Mesodermal cell (in vitro differentiated cells): ENCODE measurements at regions not wholly inside any gene's neighbourhood (a gene's known extent, or its start where the extent isn't known, plus 50 kb on each side); places are given as distances from the start of the nearest gene placed in this dataset.

Source experiments
- H3K27ac ChIP-seq: 2 replicates; pipeline ENCODE4 v1.7.0; 2013; ENCODE audit warnings: mild to moderate bottlenecking, low read depth, low read length, moderate library complexity; ENCODE audit not compliant: severe bottlenecking
- H3K36me3 ChIP-seq: 2 replicates; pipeline ENCODE4 v1.7.1; 2013; ENCODE audit warnings: mild to moderate bottlenecking, low read length, moderate library complexity; ENCODE audit not compliant: control insufficient read depth, insufficient read depth
- H3K4me1 ChIP-seq: one replicate; pipeline ENCODE4 v1.7.1; 2013; ENCODE audit warnings: mild to moderate bottlenecking, low read length; ENCODE audit not compliant: insufficient read depth, control insufficient read depth, poor library complexity, severe bottlenecking
- H3K4me3 ChIP-seq: 2 replicates; pipeline ENCODE4 v1.7.0; 2013; ENCODE audit warnings: low read length, control low read depth, mild to moderate bottlenecking; ENCODE audit not compliant: insufficient read depth, poor library complexity, severe bottlenecking; ENCODE audit errors: extremely low read depth
- H3K9me3 ChIP-seq: 2 replicates; pipeline ENCODE4 v1.7.1; 2013; ENCODE audit warnings: mild to moderate bottlenecking, low read length, moderate library complexity; ENCODE audit not compliant: control insufficient read depth
- WGBS, 2 experiments: methylation state at CpG; one replicate each; pipeline ENCODE4 v1.1.5; 2013; ENCODE audit warnings: missing lambda C conversion rate in 2 of 2; ENCODE audit not compliant: insufficient coverage in 2 of 2; 5-methylcytosine and 5-hydroxymethylcytosine counted together

- no CpG with 5 or more reads among the region's 1 CpG for WGBS, 2 experiments
- Histone ChIP-seq H3K36me3 (no peaks in the 10 kb centered on the region), H3K4me3 (no peak overlapping the region), H3K9me3 (peaks cover 10% of the 10 kb centered on the region), H3K27ac (no peak overlapping the region), H3K4me1 (no peaks in the 10 kb centered on the region)
Measured at GRCh38 chr10:28137907-28138880, 139.3 kb upstream of the ODAD2 start.

DNA sequence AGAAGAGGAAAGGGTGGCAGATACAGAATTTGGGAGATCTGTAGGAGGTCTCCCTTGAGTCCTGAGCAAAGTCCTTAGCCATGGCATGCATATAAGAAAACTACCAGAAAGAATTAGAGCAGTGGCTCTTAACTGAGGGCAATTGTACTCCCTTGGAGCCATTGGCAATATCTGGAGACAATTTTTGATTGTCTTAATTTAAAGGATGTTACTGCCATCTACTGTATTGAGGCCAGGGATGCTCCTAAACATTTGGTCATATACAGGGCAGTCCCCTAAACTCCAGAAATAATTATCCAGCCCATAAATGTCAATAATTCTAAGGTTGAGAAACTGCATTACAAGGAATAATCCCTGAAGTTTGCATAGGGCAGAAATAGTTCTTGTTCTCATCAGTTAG lies 136.4 kb upstream of the ODAD2 start:
- H3K4me1 ChIP-seq: no peaks in the 10 kb centered on the region
- H3K27ac ChIP-seq: no peak overlapping the region
- H3K4me3 ChIP-seq: no peak overlapping the region
- H3K9me3 ChIP-seq: peaks cover 15% of the 10 kb centered on the region
- no peaks in the 10 kb centered on the region for H3K36me3 ChIP-seq

DNA sequence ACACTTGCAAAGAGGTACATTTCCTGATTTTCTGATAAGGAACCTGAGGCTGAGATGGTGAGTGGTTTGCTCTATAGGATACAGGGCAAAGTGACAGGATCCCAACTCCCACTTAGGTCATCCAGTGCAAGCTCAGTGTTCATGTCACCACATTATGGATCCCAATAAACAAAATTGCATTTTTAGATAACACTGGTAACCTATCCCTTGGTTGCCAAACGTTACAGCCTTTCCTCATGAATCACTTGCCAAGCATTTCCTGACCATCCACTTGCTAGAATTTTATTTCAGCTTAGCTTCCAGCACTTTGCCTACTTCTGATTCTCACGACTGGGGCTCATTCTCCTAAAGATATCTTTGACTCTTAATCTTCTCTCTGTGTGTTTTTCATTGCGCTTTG lies 131.4 kb upstream of the ODAD2 start:
- no peak overlapping the region for H3K4me3 ChIP-seq
- WGBS, 2 experiments: 62 to 70% methylated on average over 2 to 3 of the region's 3 CpGs
- no peak overlapping the region for H3K27ac ChIP-seq
- peaks cover 7% of the 10 kb centered on the region for H3K9me3 ChIP-seq
- no peaks in the 10 kb centered on the region for H3K4me1 ChIP-seq
- no peaks in the 10 kb centered on the region for H3K36me3 ChIP-seq

DNA sequence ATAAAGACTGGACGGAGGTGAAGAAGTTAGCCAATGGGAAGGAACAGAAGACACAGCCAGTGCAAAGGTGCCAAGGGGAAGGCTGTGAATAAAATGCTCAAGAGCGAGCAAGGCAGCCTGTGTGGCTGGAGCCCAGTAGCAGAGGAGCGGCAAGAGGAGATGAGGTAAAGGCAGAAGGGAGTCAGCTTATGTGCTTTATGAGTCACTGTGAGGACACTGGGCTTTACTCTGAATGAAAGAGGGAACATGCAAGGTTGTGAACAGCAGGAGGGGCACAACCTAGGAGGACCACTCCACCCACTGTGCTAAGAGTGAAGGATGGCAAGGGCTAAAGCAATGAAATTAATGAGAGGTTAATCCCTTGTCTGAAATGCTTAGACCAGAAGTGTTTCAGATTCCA lies 129.0 kb upstream of the ODAD2 start:
- Histone ChIP-seq H3K36me3 (no peaks in the 10 kb centered on the region), H3K4me3 (no peak overlapping the region), H3K4me1 (no peaks in the 10 kb centered on the region), H3K27ac (no peak overlapping the region), H3K9me3 (peaks cover 2% of the 10 kb centered on the region)
- WGBS, 2 experiments: 96 to 100% methylated on average over 2 to 3 of the region's 3 CpGs

DNA sequence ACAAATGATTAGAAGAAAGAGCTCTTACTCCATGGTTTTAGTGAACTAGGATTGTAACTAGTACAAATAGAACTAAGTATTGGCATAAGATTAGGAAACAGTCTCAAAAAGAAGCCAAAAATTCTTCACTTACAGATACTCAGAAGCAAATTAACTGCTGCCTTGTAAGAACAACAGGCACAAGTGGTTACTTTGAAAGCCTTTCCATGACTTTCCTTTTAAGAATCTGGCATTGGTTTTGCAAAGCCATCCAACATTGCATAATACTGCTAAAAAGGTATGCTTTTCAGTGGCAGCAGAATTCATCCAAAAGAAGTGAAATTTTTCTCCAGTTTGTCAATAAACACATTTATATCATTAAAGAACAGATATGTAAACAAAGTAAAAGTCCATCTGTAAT lies 126.8 kb upstream of the ODAD2 start:
- H3K9me3 ChIP-seq: no peaks in the 10 kb centered on the region
- H3K4me1 ChIP-seq: no peaks in the 10 kb centered on the region
- no peak overlapping the region for H3K4me3 ChIP-seq
- no peaks in the 10 kb centered on the region for H3K36me3 ChIP-seq
- no peak overlapping the region for H3K27ac ChIP-seq

DNA sequence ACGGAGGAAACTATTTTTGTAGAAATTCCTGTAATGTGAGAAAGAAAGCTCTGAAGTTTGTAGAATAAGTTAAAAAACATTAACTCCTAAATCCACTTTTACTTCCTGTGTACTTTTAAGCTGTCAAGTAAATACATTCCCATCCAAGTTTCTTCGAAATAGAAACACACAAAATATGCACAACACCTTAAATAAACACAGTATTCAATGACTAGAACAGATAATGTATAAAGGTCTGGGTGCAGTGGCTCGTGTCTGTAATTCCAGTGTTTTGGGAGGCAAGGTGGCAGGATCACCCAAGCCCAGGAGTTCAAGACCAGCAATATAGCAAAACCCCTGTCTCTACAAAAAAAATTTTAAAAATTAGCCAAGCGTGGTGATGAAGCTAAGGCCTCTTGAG lies 121.9 kb upstream of the ODAD2 start:
- Histone ChIP-seq H3K4me3 (no peak overlapping the region), H3K36me3 (no peaks in the 10 kb centered on the region), H3K27ac (no peak overlapping the region), H3K9me3 (no peaks in the 10 kb centered on the region), H3K4me1 (no peaks in the 10 kb centered on the region)
- 93% methylated on average over 2 of the region's 4 CpGs; no CpG with 5 or more reads in 1 of the 2 experiments for WGBS, 2 experiments

DNA sequence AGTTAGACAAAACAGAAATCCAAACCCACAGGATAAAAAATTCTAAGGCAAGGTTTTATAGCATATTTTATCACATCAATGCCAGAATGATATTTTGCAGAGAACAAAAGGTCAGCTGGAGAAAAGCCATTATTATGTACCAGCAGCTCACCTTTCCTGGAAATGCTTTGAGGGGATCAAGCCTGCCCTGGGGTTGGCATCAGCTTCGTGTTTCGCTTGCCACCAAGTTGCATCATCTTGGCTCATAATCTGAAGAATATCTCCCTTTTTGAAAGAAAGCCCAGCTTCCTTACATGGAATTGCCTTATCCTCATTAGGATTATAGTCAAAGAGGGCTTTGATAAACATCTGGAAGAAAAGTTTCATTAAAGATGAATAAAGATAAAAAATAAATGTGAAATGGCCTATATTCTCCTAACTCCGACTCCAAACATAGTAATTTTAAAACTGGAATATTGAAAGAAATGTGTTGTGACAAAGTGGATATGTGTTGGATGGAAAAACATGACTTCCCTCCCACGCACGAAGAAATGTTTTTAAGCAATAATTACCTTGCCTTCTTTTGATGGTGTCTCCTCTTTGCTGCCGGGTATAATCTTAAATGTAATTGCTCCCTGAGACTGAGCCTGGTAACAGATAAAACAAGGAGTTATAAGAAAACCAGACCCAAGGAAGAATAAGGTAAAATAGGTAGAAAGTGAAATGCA lies 121.3 kb upstream of the ODAD2 start:
- Histone ChIP-seq H3K27ac (no peak overlapping the region), H3K4me1 (no peaks in the 10 kb centered on the region)
- 94 to 96% methylated on average over 4 to 5 of the region's 6 CpGs for WGBS, 2 experiments

DNA sequence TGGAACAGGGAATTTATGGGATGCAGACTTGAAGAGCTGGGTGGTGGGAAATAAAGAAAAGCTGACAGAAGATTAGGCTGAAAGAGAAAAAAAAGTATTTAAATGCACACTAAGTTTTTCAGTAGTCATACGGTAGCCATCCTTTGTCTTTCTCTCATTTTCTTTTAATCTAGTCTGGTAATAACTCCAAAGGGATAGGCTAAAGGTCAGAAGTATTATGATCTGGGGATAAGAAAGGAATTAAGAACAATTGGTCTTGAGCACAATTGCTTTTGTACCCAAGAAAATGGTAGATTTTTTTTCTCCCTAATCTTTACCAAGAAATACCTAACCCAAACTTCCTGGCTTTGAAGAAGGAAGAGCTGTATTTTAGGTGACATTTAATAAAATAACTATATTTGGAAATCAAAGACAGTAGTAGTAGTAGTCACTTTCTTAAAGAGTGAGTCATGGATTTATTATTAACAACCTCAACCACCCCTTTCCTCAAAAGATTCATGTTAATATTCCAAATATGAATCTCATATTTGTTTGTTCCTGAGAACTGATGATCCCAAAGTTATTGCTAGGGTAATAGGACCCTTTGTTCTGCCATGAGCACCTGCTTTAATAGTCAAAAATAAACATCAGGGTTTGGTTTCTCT lies 120.2 kb upstream of the ODAD2 start:
- H3K4me1 ChIP-seq: no peaks in the 10 kb centered on the region

More for the DNA sequence above, 121.3 kb upstream of the ODAD2 start:
- Histone ChIP-seq H3K36me3 (no peaks in the 10 kb centered on the region), H3K4me3 (no peak overlapping the region), H3K9me3 (no peaks in the 10 kb centered on the region)

GRCh38 chr10:28113202-28113601 lies 114.3 kb upstream of the ODAD2 start:
- Histone ChIP-seq H3K27ac (no peak overlapping the region), H3K4me3 (no peak overlapping the region), H3K9me3 (no peaks in the 10 kb centered on the region), H3K36me3 (no peaks in the 10 kb centered on the region), H3K4me1 (no peaks in the 10 kb centered on the region)
- 86 to 100% methylated on average over 2 to 3 of the region's 3 CpGs for WGBS, 2 experiments

More for the DNA sequence above, 120.2 kb upstream of the ODAD2 start:
- Histone ChIP-seq H3K4me3 (no peak overlapping the region), H3K27ac (no peak overlapping the region), H3K36me3 (no peaks in the 10 kb centered on the region), H3K9me3 (no peaks in the 10 kb centered on the region)
- WGBS, 2 experiments: 100% methylated on average over 1 of the region's 1 CpG; no CpG with 5 or more reads in 1 of the 2 experiments

DNA sequence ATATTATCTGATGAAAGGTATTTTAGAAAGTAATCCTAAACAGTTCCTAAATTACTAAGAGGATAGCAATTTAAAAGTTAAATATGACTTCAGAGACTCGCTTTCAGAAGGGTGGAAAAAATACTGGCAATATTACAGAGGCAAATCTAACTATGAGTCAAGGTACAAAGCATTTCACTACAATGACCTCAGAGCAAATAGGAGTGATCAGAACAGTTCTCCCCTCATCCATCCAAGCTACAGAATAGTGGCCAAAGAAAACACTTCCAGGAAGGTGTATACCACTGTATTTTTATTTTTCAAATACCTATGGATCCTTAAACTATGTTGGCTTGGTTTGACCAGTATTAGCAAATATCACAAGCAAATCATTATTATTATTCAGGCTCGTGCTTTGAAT lies 112.8 kb upstream of the ODAD2 start:
- WGBS, 2 experiments: 71% methylated on average over 1 of the region's 2 CpGs; no CpG with 5 or more reads in 1 of the 2 experiments
- Histone ChIP-seq H3K4me1 (no peaks in the 10 kb centered on the region), H3K27ac (no peak overlapping the region), H3K4me3 (no peak overlapping the region), H3K9me3 (no peaks in the 10 kb centered on the region), H3K36me3 (no peaks in the 10 kb centered on the region)
